HepG2 (cell line): ENCODE measurements at regions not wholly inside any gene's neighbourhood (a gene's known extent, or its start where the extent isn't known, plus 50 kb on each side); places are given as distances from the start of the nearest gene placed in this dataset.

Source experiments
- ATAC-seq: fragments of 200-7000 bp; cut with Tn5 transposase; 3 replicates; pipeline ENCODE4 v1.9.1; 2020; ENCODE audit warnings: mild to moderate bottlenecking, moderate library complexity
- BruUV-seq: library from RNA; stranded (reverse); fragments of 400-500 nt; replicated peaks from 2 replicates; lab custom pipeline; 2021; lab: Mats Ljungman, UMichigan
- CTCF ChIA-PET: fragments of 300-600 bp; formaldehyde crosslinking; extraction: SDS; loops from one replicate; lab custom pipeline; 2021; ENCODE audit warnings: low total read pairs, inconsistent platforms, low intra/inter-chr PET ratio; lab: Yijun Ruan, JAX
- POLR2A ChIA-PET: fragments of 350-600 bp; sonication (Branson Sonifier 250); formaldehyde crosslinking; loops from one replicate; lab custom pipeline; 2020; ENCODE audit warnings: antibody characterized with exemption, inconsistent platforms; lab: Yijun Ruan, JAX
- DNase-seq: peaks from one replicate; pipeline ENCODE4 v3.0.0-alpha.2; 2015; ENCODE audit warnings: low spot score
- FAIRE-seq: peaks from 3 replicates; lab custom pipeline; 2011; peaks lifted over from hg19 to GRCh38; lab: Jason Lieb, UNC
- H2AFZ ChIP-seq: one replicate; pipeline ENCODE4 v1.6.1; 2011; ENCODE audit warnings: low read length, inconsistent platforms
- H3K27ac ChIP-seq: fragments of 300-600 bp; 3 replicates; pipeline ENCODE4 v1.8.0; 2011; ENCODE audit warnings: mixed run types, mild to moderate bottlenecking, mixed read lengths, low read length, inconsistent platforms; ENCODE audit not compliant: insufficient read depth; ENCODE audit errors: extremely low read length
- H3K27me3 ChIP-seq, 2 experiments: fragments of 200-600 bp in 1 of 2; 2 replicates in 1 of 2; 3 replicates in 1 of 2; pipeline versions ENCODE4 v1.6.0 to v1.8.0; 2011; ENCODE audit warnings: low read length in 2 of 2, mild to moderate bottlenecking in 2 of 2, moderate library complexity in 2 of 2, inconsistent platforms in 1 of 2; ENCODE audit not compliant: insufficient read depth in 2 of 2, control insufficient read depth in 1 of 2
- H3K36me3 ChIP-seq, 2 experiments: fragments of 200-600 bp in 1 of 2; replicated peaks in 1 of 2; 2 replicates in 1 of 2; 3 replicates in 1 of 2; pipeline versions ENCODE4 v1.5.1 to v1.8.0; 2011; ENCODE audit warnings: low read length in 2 of 2, inconsistent platforms in 1 of 2; ENCODE audit not compliant: insufficient read depth in 2 of 2, control insufficient read depth in 1 of 2
- H3K4me1 ChIP-seq: 2 replicates; pipeline ENCODE4 v1.5.1; 2012; ENCODE audit warnings: low read length, inconsistent platforms; ENCODE audit not compliant: insufficient read depth
- H3K4me2 ChIP-seq: 2 replicates; pipeline ENCODE4 v1.6.0; 2011; ENCODE audit warnings: low read depth, low read length, inconsistent platforms
- H3K4me3 ChIP-seq, 3 experiments: fragments of 200-600 bp in 1 of 3; sonication (generic), shearing (Covaris generic) in 1 of 3; replicated peaks in 1 of 3; 2 replicates each; pipeline ENCODE4 v1.5.1; 2011 to 2016; ENCODE audit warnings: low read length in 3 of 3, inconsistent platforms in 2 of 3, low read depth in 2 of 3, mild to moderate bottlenecking in 2 of 3, control low read depth in 1 of 3, mixed read lengths in 1 of 3; ENCODE audit not compliant: insufficient read depth in 1 of 3
- H3K79me2 ChIP-seq: one replicate; pipeline ENCODE4 v1.6.1; 2011; ENCODE audit warnings: low read length, inconsistent platforms; ENCODE audit not compliant: insufficient read depth
- H3K9ac ChIP-seq: 2 replicates; pipeline ENCODE4 v1.6.0; 2011; ENCODE audit warnings: mild to moderate bottlenecking, low read depth, low read length, inconsistent platforms; ENCODE audit not compliant: insufficient read depth
- H3K9me3 ChIP-seq: 2 replicates; pipeline ENCODE4 v1.5.1; 2012; ENCODE audit warnings: mild to moderate bottlenecking, low read length
- H4K20me1 ChIP-seq: 2 replicates; pipeline ENCODE4 v1.6.0; 2011; ENCODE audit warnings: inconsistent platforms, mild to moderate bottlenecking, low read length, moderate library complexity; ENCODE audit not compliant: insufficient read depth
- BRCA1 ChIP-seq: sonication (generic); formaldehyde crosslinking; IDR thresholded peaks from 2 replicates; pipeline ENCODE4 v1.4.0; 2020; ENCODE audit warnings: missing genetic modification reagents
- CBX1 ChIP-seq: IDR thresholded peaks from one replicate; pipeline ENCODE4 v1.6.1; 2016; ENCODE audit warnings: antibody characterized with exemption, low read depth
- ETV5 ChIP-seq: IDR thresholded peaks from 2 replicates; pipeline ENCODE4 v1.6.1; 2018; ENCODE audit warnings: missing biosample characterization, missing genetic modification reagents, inconsistent platforms, borderline replicate concordance
- EZH2 ChIP-seq: conservative IDR thresholded peaks from 2 replicates; pipeline ENCODE4 v1.6.1; 2012; ENCODE audit warnings: mild to moderate bottlenecking, low read depth, low read length, moderate library complexity
- GTF2F1 ChIP-seq: fragments of 150-350 bp; IDR thresholded peaks from 2 replicates; pipeline ENCODE4 v1.6.1; 2014; ENCODE audit warnings: low read length
- PRMT3 ChIP-seq: sonication (generic); formaldehyde crosslinking; IDR thresholded peaks from 2 replicates; pipeline ENCODE4 v1.8.1; 2022; ENCODE audit warnings: low read depth, mild to moderate bottlenecking, moderate library complexity, missing genetic modification reagents, borderline replicate concordance
- RARA ChIP-seq: IDR thresholded peaks from 2 replicates; pipeline ENCODE4 v1.6.1; 2016; ENCODE audit warnings: missing genetic modification reagents, missing compliant biosample characterization
- SOX13 ChIP-seq, 3 experiments: fragments of 450-650 bp in 1 of 3; sonication (generic) in 1 of 3; formaldehyde crosslinking in 1 of 3; IDR thresholded peaks in 2 of 3; conservative IDR thresholded peaks in 1 of 3; 2 replicates each; pipeline versions ENCODE4 v1.5.0 to v1.6.1; 2016 to 2020; ENCODE audit warnings: antibody characterized with exemption in 1 of 3, mild to moderate bottlenecking in 1 of 3, missing compliant biosample characterization in 1 of 3, missing genetic modification reagents in 1 of 3, moderate library complexity in 1 of 3
- SRSF1 ChIP-seq: fragments of 200-400 bp; formaldehyde crosslinking; optimal IDR thresholded peaks from 2 replicates; pipeline ENCODE3; 2017; ENCODE audit warnings: mild to moderate bottlenecking, low read depth, low read length, moderate library complexity
- ZMAT3 ChIP-seq: sonication (generic); formaldehyde crosslinking; conservative IDR thresholded peaks from 2 replicates; pipeline ENCODE4 v1.7.0; 2021; ENCODE audit warnings: missing genetic modification reagents
- ZNF619 ChIP-seq: sonication (generic); formaldehyde crosslinking; IDR thresholded peaks from 2 replicates; pipeline ENCODE4 v1.4.0; 2020; ENCODE audit warnings: mild to moderate bottlenecking, missing genetic modification reagents
- WGBS: methylation state at CpG from one replicate; pipeline ENCODE4 v1.1.6; 2017; ENCODE audit warnings: low lambda C conversion rate; 5-methylcytosine and 5-hydroxymethylcytosine counted together
- in situ Hi-C: cut with HindIII; loops from 2 replicates; pipeline ENCODE4 v1.10.0; 2017; ENCODE audit warnings: low pct_unique_long_range_greater_than_20kb; ENCODE audit not compliant: extremely low pct_ligation_motif_present
- intact Hi-C: fragments of 100-400 bp; cut with micrococcal nuclease; formaldehyde crosslinking; loops from one replicate; pipeline ENCODE4 v1.10.0; 2022; ENCODE audit not compliant: unreplicated experiment
- TF ChIP-seq, protein P1 (sequence below): fragments of 450-650 bp; IDR thresholded peaks from 2 replicates; pipeline ENCODE4 v1.6.1; 2017

DNA sequence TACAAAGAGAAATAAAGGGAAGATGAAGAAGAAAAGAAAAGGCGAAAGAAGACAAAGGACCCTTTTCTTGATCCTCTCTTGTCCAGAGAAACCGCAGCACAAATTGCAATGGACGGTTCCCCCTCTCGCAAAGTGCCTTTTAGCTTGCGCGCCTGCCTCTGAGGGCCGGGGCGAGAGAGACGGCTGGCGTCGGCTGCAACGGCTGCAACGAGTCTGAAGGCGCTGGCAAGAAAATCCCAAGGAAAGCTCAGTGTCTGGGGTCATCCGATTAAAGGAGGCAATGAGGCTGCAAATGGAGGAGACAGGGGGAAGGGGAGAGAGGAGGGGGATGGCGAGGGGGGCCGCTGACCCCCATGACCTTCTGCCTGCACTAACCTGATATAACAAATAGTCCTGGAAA, 671.5 kb downstream of the MED13L start:
- Histone ChIP-seq H3K9me3 (no peaks in the 10 kb centered on the region), H3K36me3 (no peaks in the 10 kb centered on the region), H3K27me3 (0 out of 5 replicates have a peak, but pooled peaks cover 0 to 8% of the 10 kb centered on the region in 2 experiments), H3K4me1 (no peaks in the 10 kb centered on the region), H3K27ac (no peak overlapping the region), H2AFZ (no peak overlapping the region), H3K79me2 (no peaks in the 10 kb centered on the region), H3K4me2 (no peak overlapping the region), H3K9ac (no peak overlapping the region), H3K4me3 (no peak overlapping the region), H4K20me1 (no peaks in the 10 kb centered on the region)
- in situ Hi-C loops: no loop called here
- no TSS peak for BruUV-seq
- CTCF ChIA-PET: no interaction called here
- FAIRE-seq (no peak), DNase-seq (no peak), ATAC-seq (no peak)
- intact Hi-C loops: no loop called here
- TF ChIP-seq CBX1: no peak
- no peak for TF ChIP-seq SOX13 (IDR thresholded peaks at IDR 0.05)
- TF ChIP-seq SOX13 (CRISPR knock-in tag; conservative IDR thresholded peaks at IDR 0.05 in 1 of 2, IDR thresholded peaks at IDR 0.05 in 1 of 2): no peak
- no peak for TF ChIP-seq ZNF619
- TF ChIP-seq EZH2: no peak
- TF ChIP-seq ETV5 (CRISPR knock-in tag): no peak
- TF ChIP-seq GTF2F1: no peak
- no peak for TF ChIP-seq RARA (CRISPR knock-in tag)
- TF ChIP-seq PRMT3 (CRISPR knock-in tag): no peak
- TF ChIP-seq, protein P1, sequence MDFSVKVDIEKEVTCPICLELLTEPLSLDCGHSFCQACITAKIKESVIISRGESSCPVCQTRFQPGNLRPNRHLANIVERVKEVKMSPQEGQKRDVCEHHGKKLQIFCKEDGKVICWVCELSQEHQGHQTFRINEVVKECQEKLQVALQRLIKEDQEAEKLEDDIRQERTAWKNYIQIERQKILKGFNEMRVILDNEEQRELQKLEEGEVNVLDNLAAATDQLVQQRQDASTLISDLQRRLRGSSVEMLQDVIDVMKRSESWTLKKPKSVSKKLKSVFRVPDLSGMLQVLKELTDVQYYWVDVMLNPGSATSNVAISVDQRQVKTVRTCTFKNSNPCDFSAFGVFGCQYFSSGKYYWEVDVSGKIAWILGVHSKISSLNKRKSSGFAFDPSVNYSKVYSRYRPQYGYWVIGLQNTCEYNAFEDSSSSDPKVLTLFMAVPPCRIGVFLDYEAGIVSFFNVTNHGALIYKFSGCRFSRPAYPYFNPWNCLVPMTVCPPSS: no peak
- TF ChIP-seq SRSF1: no peak
- TF ChIP-seq ZMAT3 (CRISPR knock-in tag): no peak
- no peak for TF ChIP-seq BRCA1
- WGBS: 58% methylated on average over 17 of the region's 17 CpGs
- POLR2A ChIA-PET: no interaction called here
